BLaER1 (cell line): ENCODE measurements at regions not wholly inside any gene's neighbourhood (a gene's known extent, or its start where the extent isn't known, plus 50 kb on each side); places are given as distances from the start of the nearest gene placed in this dataset.

ENCODE experiments used
- H3K27ac ChIP-seq: shearing (Covaris generic); formaldehyde crosslinking; 2 replicates; pipeline ENCODE4 v1.8.1; 2022
- H3K27me3 ChIP-seq: shearing (Covaris generic); formaldehyde crosslinking; 2 replicates; pipeline ENCODE4 v1.8.1; 2022
- H3K36me3 ChIP-seq: shearing (Covaris generic); formaldehyde crosslinking; 2 replicates; pipeline ENCODE4 v1.8.1; 2022
- H3K4me1 ChIP-seq: shearing (Covaris generic); formaldehyde crosslinking; 2 replicates; pipeline ENCODE4 v1.8.1; 2022
- H3K4me2 ChIP-seq: shearing (Covaris generic); formaldehyde crosslinking; 2 replicates; pipeline ENCODE4 v1.8.1; 2022
- H3K4me3 ChIP-seq: shearing (Covaris generic); formaldehyde crosslinking; 2 replicates; pipeline ENCODE4 v1.8.1; 2022
- H3K9ac ChIP-seq: shearing (Covaris generic); formaldehyde crosslinking; 2 replicates; pipeline ENCODE4 v1.8.1; 2022
- H3K9me3 ChIP-seq: shearing (Covaris generic); formaldehyde crosslinking; 2 replicates; pipeline ENCODE4 v1.8.1; 2022
- H4K20me1 ChIP-seq: shearing (Covaris generic); formaldehyde crosslinking; 2 replicates; pipeline ENCODE4 v1.8.1; 2022
- Cebpa-rat ChIP-seq: shearing (Covaris generic); IDR thresholded peaks from 2 replicates; pipeline ENCODE4 v1.8.1; 2022

GRCh38 chr2:147713349-147713748 is 131.5 kb upstream of the ACVR2A start:
- H3K36me3 ChIP-seq, result no peaks in the 10 kb centered on the region
- H3K27me3 ChIP-seq, result no peaks in the 10 kb centered on the region
- TF ChIP-seq Cebpa-rat, result no peak
- H3K4me2 ChIP-seq, result no peak overlapping the region
- H3K9ac ChIP-seq, result no peak overlapping the region
- no peak overlapping the region for H3K27ac ChIP-seq
- no peaks in the 10 kb centered on the region for H3K4me1 ChIP-seq
- no peaks in the 10 kb centered on the region for H3K9me3 ChIP-seq
- H3K4me3 ChIP-seq, result no peak overlapping the region
- no peaks in the 10 kb centered on the region for H4K20me1 ChIP-seq

- Histone ChIP-seq H3K9me3 (no peaks in the 10 kb centered on the region), H4K20me1 (no peaks in the 10 kb centered on the region), H3K9ac (no peak overlapping the region), H3K36me3 (no peaks in the 10 kb centered on the region), H3K4me2 (no peak overlapping the region), H3K27ac (no peak overlapping the region), H3K4me1 (no peaks in the 10 kb centered on the region), H3K27me3 (no peaks in the 10 kb centered on the region), H3K4me3 (no peak overlapping the region)
- TF ChIP-seq Cebpa-rat, result no peak
Measured at GRCh38 chr2:147712051-147712450, 132.8 kb upstream of the ACVR2A start.

GRCh38 chr2:147711031-147711430 is 133.8 kb upstream of the ACVR2A start:
- H3K36me3 ChIP-seq, result no peaks in the 10 kb centered on the region
- H3K27me3 ChIP-seq, result no peaks in the 10 kb centered on the region
- no peaks in the 10 kb centered on the region for H4K20me1 ChIP-seq
- no peaks in the 10 kb centered on the region for H3K9me3 ChIP-seq
- H3K4me2 ChIP-seq, result no peak overlapping the region
- no peaks in the 10 kb centered on the region for H3K4me1 ChIP-seq
- H3K27ac ChIP-seq, result no peak overlapping the region
- H3K4me3 ChIP-seq, result no peak overlapping the region
- no peak for TF ChIP-seq Cebpa-rat
- no peak overlapping the region for H3K9ac ChIP-seq

GRCh38 chr2:147709655-147710054 is 135.2 kb upstream of the ACVR2A start:
- Histone ChIP-seq H3K4me2 (no peak overlapping the region), H3K9me3 (no peaks in the 10 kb centered on the region), H3K27me3 (no peaks in the 10 kb centered on the region), H4K20me1 (no peaks in the 10 kb centered on the region), H3K4me1 (no peaks in the 10 kb centered on the region), H3K4me3 (no peak overlapping the region), H3K27ac (no peak overlapping the region), H3K9ac (no peak overlapping the region), H3K36me3 (no peaks in the 10 kb centered on the region)
- TF ChIP-seq Cebpa-rat, result no peak

GRCh38 chr2:147703171-147703570 is 141.7 kb upstream of the ACVR2A start:
- H3K9ac ChIP-seq, result no peak overlapping the region
- H3K27me3 ChIP-seq, result no peaks in the 10 kb centered on the region
- no peak for TF ChIP-seq Cebpa-rat
- no peak overlapping the region for H3K27ac ChIP-seq
- no peak overlapping the region for H3K4me3 ChIP-seq
- no peak overlapping the region for H3K4me2 ChIP-seq
- H3K36me3 ChIP-seq, result no peaks in the 10 kb centered on the region
- H3K4me1 ChIP-seq, result no peaks in the 10 kb centered on the region
- no peaks in the 10 kb centered on the region for H4K20me1 ChIP-seq
- H3K9me3 ChIP-seq, result no peaks in the 10 kb centered on the region

GRCh38 chr2:147698166-147698565 is 146.7 kb upstream of the ACVR2A start:
- H3K9me3 ChIP-seq, result no peaks in the 10 kb centered on the region
- no peaks in the 10 kb centered on the region for H3K27me3 ChIP-seq
- no peak overlapping the region for H3K4me2 ChIP-seq
- no peaks in the 10 kb centered on the region for H4K20me1 ChIP-seq
- H3K36me3 ChIP-seq, result no peaks in the 10 kb centered on the region
- H3K27ac ChIP-seq, result no peak overlapping the region
- H3K9ac ChIP-seq, result no peak overlapping the region
- H3K4me1 ChIP-seq, result no peaks in the 10 kb centered on the region
- no peak overlapping the region for H3K4me3 ChIP-seq
- no peak for TF ChIP-seq Cebpa-rat

GRCh38 chr2:147696426-147696825 is 148.4 kb upstream of the ACVR2A start:
- Histone ChIP-seq H3K27ac (no peak overlapping the region), H4K20me1 (no peaks in the 10 kb centered on the region), H3K36me3 (no peaks in the 10 kb centered on the region), H3K9me3 (no peaks in the 10 kb centered on the region), H3K4me2 (no peak overlapping the region), H3K4me3 (no peak overlapping the region), H3K4me1 (no peaks in the 10 kb centered on the region), H3K27me3 (no peaks in the 10 kb centered on the region), H3K9ac (no peak overlapping the region)
- no peak for TF ChIP-seq Cebpa-rat

GRCh38 chr2:147689220-147689909 is 155.5 kb upstream of the ACVR2A start:
- no peaks in the 10 kb centered on the region for H3K4me1 ChIP-seq
- no peaks in the 10 kb centered on the region for H3K27me3 ChIP-seq
- H3K4me2 ChIP-seq, result no peak overlapping the region
- no peak for TF ChIP-seq Cebpa-rat
- H3K27ac ChIP-seq, result no peak overlapping the region
- H3K9me3 ChIP-seq, result peaks cover 10% of the 10 kb centered on the region; the same call in 1 of the 2 replicates
- no peak overlapping the region for H3K9ac ChIP-seq
- no peak overlapping the region for H3K4me3 ChIP-seq
- no peaks in the 10 kb centered on the region for H4K20me1 ChIP-seq
- no peaks in the 10 kb centered on the region for H3K36me3 ChIP-seq

- Histone ChIP-seq H3K36me3 (no peaks in the 10 kb centered on the region), H3K4me3 (no peak overlapping the region), H3K27me3 (no peaks in the 10 kb centered on the region), H3K9me3 (peaks cover 10% of the 10 kb centered on the region; the same call in 1 of the 2 replicates), H4K20me1 (no peaks in the 10 kb centered on the region), H3K4me1 (no peaks in the 10 kb centered on the region), H3K9ac (no peak overlapping the region), H3K4me2 (no peak overlapping the region), H3K27ac (no peak overlapping the region)
- TF ChIP-seq Cebpa-rat, result no peak
Measured at GRCh38 chr2:147688242-147688641, 156.6 kb upstream of the ACVR2A start.

- H3K27me3 ChIP-seq, result no peaks in the 10 kb centered on the region
- H3K36me3 ChIP-seq, result no peaks in the 10 kb centered on the region
Measured at GRCh38 chr2:147686365-147686764, 158.5 kb upstream of the ACVR2A start.

GRCh38 chr2:147684903-147685302 is 159.9 kb upstream of the ACVR2A start:
- H3K36me3 ChIP-seq, result no peaks in the 10 kb centered on the region
- H3K27me3 ChIP-seq, result no peaks in the 10 kb centered on the region
- H3K4me3 ChIP-seq, result no peak overlapping the region
- no peak overlapping the region for H3K4me2 ChIP-seq
- H3K9ac ChIP-seq, result no peak overlapping the region
- no peak for TF ChIP-seq Cebpa-rat
- no peaks in the 10 kb centered on the region for H3K4me1 ChIP-seq
- no peak overlapping the region for H3K27ac ChIP-seq
- peaks cover 10% of the 10 kb centered on the region; the same call in 1 of the 2 replicates for H3K9me3 ChIP-seq
- H4K20me1 ChIP-seq, result no peaks in the 10 kb centered on the region

More at GRCh38 chr2:147686365-147686764, 158.5 kb upstream of the ACVR2A start:
- no peaks in the 10 kb centered on the region for H3K4me1 ChIP-seq
- H3K9me3 ChIP-seq, result peaks cover 10% of the 10 kb centered on the region; the same call in 1 of the 2 replicates
- H4K20me1 ChIP-seq, result no peaks in the 10 kb centered on the region
- no peak overlapping the region for H3K27ac ChIP-seq
- no peak overlapping the region for H3K9ac ChIP-seq
- no peak overlapping the region for H3K4me2 ChIP-seq
- no peak overlapping the region for H3K4me3 ChIP-seq
- TF ChIP-seq Cebpa-rat, result no peak
